ENCODE measurements at regions not wholly inside any gene's neighbourhood (a gene's known extent, or its start where the extent isn't known, plus 50 kb on each side); places are given as distances from the start of the nearest gene placed in this dataset.

DNA sequence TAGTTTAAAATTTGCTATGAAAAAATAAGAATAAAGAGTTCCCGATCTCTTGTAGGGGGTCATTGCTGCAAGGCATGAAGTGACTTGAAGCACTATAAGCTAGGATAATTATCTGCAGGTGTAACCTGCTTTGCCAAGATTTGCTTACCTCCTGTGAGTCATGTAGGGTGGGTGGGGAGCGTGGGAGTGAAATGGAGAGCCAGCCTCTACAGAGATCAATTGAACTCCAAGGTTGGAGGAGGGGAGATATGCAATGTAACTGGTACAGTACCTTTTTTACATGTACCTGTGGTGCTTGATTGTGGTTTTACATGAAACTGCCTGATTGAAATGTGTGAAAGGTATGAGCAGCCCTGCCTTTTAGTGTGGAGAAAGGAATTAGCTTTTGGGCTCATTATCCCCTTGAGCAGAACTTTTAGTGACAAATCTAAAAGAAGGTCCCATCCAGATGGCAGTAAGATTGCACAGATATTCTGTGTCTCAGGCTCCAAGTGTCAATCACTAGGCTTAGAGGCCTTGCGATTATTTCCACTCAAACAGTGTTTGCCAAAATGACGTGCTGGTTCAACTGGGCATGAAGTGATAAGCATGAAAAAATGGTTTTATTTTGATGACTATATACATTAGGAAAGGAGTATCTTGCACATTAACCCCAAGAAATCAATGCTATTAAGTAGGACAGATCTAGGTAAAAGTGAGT, 138.6 kb upstream of the GRB10 start:
- no peaks in the 10 kb centered on the region for H3K27me3 Mint-ChIP-seq (ENCODE audit: low read depth)
- ATAC-seq (no peak), DNase-seq (ENCODE audit: low spot score) (no peak)
- no peak overlapping the region for H3K27ac Mint-ChIP-seq
- no peak overlapping the region for H3K4me3 Mint-ChIP-seq
- ChIA-PET CTCF (no interaction called here), POLR2A (no interaction called here)
- H3K9me3 Mint-ChIP-seq, result no peaks in the 10 kb centered on the region
- no peaks in the 10 kb centered on the region for H3K36me3 Mint-ChIP-seq
- H3K4me1 Mint-ChIP-seq, result peaks cover 6% of the 10 kb centered on the region
- TF ChIP-seq, protein P1, sequence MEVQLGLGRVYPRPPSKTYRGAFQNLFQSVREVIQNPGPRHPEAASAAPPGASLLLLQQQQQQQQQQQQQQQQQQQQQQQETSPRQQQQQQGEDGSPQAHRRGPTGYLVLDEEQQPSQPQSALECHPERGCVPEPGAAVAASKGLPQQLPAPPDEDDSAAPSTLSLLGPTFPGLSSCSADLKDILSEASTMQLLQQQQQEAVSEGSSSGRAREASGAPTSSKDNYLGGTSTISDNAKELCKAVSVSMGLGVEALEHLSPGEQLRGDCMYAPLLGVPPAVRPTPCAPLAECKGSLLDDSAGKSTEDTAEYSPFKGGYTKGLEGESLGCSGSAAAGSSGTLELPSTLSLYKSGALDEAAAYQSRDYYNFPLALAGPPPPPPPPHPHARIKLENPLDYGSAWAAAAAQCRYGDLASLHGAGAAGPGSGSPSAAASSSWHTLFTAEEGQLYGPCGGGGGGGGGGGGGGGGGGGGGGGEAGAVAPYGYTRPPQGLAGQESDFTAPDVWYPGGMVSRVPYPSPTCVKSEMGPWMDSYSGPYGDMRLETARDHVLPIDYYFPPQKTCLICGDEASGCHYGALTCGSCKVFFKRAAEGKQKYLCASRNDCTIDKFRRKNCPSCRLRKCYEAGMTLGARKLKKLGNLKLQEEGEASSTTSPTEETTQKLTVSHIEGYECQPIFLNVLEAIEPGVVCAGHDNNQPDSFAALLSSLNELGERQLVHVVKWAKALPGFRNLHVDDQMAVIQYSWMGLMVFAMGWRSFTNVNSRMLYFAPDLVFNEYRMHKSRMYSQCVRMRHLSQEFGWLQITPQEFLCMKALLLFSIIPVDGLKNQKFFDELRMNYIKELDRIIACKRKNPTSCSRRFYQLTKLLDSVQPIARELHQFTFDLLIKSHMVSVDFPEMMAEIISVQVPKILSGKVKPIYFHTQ (CRISPR knock-in tag; IDR thresholded peaks at IDR 0.05), result no peak
- no peak for TF ChIP-seq MXD4 (CRISPR knock-in tag; IDR thresholded peaks at IDR 0.05; ENCODE audit: borderline replicate concordance)
- no peak for TF ChIP-seq RELA (CRISPR knock-in tag; IDR thresholded peaks at IDR 0.05; ENCODE audit: borderline replicate concordance)
- TF ChIP-seq NR2C2 (CRISPR knock-in tag; IDR thresholded peaks at IDR 0.05), result no peak
- TF ChIP-seq HMGA2 (CRISPR knock-in tag; IDR thresholded peaks at IDR 0.05), result no peak
- TF ChIP-seq FOXK1 (CRISPR knock-in tag; IDR thresholded peaks at IDR 0.05), result no peak
- TF ChIP-seq, protein P2, sequence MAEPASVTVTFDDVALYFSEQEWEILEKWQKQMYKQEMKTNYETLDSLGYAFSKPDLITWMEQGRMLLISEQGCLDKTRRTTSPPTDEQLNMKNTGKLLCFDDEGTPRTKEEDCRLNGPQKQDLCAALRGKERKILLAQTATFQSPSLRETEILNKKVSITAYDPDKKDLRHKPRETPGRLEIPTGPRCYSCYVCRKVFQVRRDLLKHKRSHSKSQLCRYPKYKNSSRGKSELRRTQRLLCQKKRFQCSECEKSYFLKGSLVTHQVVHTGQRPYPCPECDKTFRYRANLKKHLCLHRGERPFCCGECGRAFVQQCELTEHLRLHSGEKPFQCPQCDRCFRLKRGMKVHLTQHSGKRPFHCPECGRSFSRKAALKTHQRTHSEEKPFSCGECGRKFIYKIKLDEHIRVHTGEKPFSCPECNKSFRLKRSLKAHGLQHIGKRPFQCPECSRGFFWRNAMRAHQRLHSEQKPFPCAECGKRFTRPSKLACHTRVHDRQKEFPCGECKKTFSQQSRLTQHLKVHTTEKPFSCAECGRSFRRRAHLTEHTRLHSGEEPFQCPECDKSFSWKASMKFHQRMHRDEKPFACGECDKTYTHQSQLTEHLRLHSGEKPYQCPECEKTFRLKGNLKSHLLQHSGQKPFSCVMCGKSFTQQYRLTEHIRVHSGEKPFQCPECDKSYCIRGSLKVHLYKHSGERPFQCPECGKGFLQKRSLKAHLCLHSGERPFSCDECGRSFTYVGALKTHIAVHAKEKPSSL (CRISPR knock-in tag; conservative IDR thresholded peaks at IDR 0.05), result no peak
- TF ChIP-seq, protein P3, sequence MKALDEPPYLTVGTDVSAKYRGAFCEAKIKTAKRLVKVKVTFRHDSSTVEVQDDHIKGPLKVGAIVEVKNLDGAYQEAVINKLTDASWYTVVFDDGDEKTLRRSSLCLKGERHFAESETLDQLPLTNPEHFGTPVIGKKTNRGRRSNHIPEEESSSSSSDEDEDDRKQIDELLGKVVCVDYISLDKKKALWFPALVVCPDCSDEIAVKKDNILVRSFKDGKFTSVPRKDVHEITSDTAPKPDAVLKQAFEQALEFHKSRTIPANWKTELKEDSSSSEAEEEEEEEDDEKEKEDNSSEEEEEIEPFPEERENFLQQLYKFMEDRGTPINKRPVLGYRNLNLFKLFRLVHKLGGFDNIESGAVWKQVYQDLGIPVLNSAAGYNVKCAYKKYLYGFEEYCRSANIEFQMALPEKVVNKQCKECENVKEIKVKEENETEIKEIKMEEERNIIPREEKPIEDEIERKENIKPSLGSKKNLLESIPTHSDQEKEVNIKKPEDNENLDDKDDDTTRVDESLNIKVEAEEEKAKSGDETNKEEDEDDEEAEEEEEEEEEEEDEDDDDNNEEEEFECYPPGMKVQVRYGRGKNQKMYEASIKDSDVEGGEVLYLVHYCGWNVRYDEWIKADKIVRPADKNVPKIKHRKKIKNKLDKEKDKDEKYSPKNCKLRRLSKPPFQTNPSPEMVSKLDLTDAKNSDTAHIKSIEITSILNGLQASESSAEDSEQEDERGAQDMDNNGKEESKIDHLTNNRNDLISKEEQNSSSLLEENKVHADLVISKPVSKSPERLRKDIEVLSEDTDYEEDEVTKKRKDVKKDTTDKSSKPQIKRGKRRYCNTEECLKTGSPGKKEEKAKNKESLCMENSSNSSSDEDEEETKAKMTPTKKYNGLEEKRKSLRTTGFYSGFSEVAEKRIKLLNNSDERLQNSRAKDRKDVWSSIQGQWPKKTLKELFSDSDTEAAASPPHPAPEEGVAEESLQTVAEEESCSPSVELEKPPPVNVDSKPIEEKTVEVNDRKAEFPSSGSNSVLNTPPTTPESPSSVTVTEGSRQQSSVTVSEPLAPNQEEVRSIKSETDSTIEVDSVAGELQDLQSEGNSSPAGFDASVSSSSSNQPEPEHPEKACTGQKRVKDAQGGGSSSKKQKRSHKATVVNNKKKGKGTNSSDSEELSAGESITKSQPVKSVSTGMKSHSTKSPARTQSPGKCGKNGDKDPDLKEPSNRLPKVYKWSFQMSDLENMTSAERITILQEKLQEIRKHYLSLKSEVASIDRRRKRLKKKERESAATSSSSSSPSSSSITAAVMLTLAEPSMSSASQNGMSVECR (CRISPR knock-in tag; IDR thresholded peaks at IDR 0.05; ENCODE audit: borderline replicate concordance), result no peak
- TF ChIP-seq, protein P4, sequence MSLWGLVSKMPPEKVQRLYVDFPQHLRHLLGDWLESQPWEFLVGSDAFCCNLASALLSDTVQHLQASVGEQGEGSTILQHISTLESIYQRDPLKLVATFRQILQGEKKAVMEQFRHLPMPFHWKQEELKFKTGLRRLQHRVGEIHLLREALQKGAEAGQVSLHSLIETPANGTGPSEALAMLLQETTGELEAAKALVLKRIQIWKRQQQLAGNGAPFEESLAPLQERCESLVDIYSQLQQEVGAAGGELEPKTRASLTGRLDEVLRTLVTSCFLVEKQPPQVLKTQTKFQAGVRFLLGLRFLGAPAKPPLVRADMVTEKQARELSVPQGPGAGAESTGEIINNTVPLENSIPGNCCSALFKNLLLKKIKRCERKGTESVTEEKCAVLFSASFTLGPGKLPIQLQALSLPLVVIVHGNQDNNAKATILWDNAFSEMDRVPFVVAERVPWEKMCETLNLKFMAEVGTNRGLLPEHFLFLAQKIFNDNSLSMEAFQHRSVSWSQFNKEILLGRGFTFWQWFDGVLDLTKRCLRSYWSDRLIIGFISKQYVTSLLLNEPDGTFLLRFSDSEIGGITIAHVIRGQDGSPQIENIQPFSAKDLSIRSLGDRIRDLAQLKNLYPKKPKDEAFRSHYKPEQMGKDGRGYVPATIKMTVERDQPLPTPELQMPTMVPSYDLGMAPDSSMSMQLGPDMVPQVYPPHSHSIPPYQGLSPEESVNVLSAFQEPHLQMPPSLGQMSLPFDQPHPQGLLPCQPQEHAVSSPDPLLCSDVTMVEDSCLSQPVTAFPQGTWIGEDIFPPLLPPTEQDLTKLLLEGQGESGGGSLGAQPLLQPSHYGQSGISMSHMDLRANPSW (CRISPR knock-in tag; conservative IDR thresholded peaks at IDR 0.05; ENCODE audit: low read depth), result no peak
- TF ChIP-seq NFE2L1 (CRISPR knock-in tag; IDR thresholded peaks at IDR 0.05), result no peak
- TF ChIP-seq CREM (CRISPR knock-in tag; IDR thresholded peaks at IDR 0.05), result no peak
- no peak for TF ChIP-seq SMAD3 (CRISPR knock-in tag; IDR thresholded peaks at IDR 0.05; ENCODE audit: borderline replicate concordance)
- TF ChIP-seq, protein P5, sequence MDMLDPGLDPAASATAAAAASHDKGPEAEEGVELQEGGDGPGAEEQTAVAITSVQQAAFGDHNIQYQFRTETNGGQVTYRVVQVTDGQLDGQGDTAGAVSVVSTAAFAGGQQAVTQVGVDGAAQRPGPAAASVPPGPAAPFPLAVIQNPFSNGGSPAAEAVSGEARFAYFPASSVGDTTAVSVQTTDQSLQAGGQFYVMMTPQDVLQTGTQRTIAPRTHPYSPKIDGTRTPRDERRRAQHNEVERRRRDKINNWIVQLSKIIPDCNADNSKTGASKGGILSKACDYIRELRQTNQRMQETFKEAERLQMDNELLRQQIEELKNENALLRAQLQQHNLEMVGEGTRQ (CRISPR knock-in tag; IDR thresholded peaks at IDR 0.05), result no peak
- TF ChIP-seq FOXJ3 (CRISPR knock-in tag; IDR thresholded peaks at IDR 0.05; ENCODE audit: borderline replicate concordance), result no peak
- no peak for TF ChIP-seq ZSCAN18 (CRISPR knock-in tag; IDR thresholded peaks at IDR 0.05)
- no peak for TF ChIP-seq JUN (CRISPR knock-in tag; IDR thresholded peaks at IDR 0.05)
- no peak for TF ChIP-seq KAT7 (CRISPR knock-in tag; IDR thresholded peaks at IDR 0.05; ENCODE audit: borderline replicate concordance)
- no peak for TF ChIP-seq ETV6 (CRISPR knock-in tag; IDR thresholded peaks at IDR 0.05)

Measured in WTC11 (cell line).